ENCODE measurements at regions not wholly inside any gene's neighbourhood (a gene's known extent, or its start where the extent isn't known, plus 50 kb on each side); places are given as distances from the start of the nearest gene placed in this dataset.

- Histone ChIP-seq H2AFZ (ENCODE audit: low read depth, low read length, poor library complexity, severe bottlenecking) (no peak overlapping the region), H3K9ac (ENCODE audit: low read length) (no peak overlapping the region), H3K4me3 (replicated peaks in 1 of 2; ENCODE audit: low read depth in 1 of 2, low read length in 2 of 2) (no peak overlapping the region), H4K20me1 (ENCODE audit: insufficient read depth) (no peaks in the 10 kb centered on the region), H3K27me3 (ENCODE audit: insufficient read depth, low read length) (no peaks in the 10 kb centered on the region), H3K9me2 (ENCODE audit: insufficient read depth) (no peaks in the 10 kb centered on the region), H3K4me2 (ENCODE audit: low read length) (no peak overlapping the region), H3K27ac (ENCODE audit: low read depth, low read length) (no peak overlapping the region), H3K79me2 (ENCODE audit: insufficient read depth, low read length) (no peaks in the 10 kb centered on the region), H3K4me1 (ENCODE audit: control insufficient read depth in 1 of 2, insufficient read depth in 2 of 2, low read length in 2 of 2) (no peaks in the 10 kb centered on the region), H3K9me3 (ENCODE audit: control insufficient read depth in 1 of 2, insufficient read depth in 1 of 2, low read depth in 1 of 2, low read length in 2 of 2) (peaks cover 0 to 4% of the 10 kb centered on the region in 2 experiments; a peak in 2 of 4 replicates), H3K36me3 (ENCODE audit: control insufficient read depth in 1 of 2, insufficient read depth in 2 of 2, low read length in 2 of 2) (no peaks in the 10 kb centered on the region)
- ATAC-seq (no peak), DNase-seq (ENCODE audit: low read depth, low spot score) (no peak)
- BruUV-seq (replicated peaks) = no TSS peak
- POLR2A ChIA-PET = no interaction called here
- intact Hi-C loops (cut with micrococcal nuclease) = no loop called here
- CTCF ChIA-PET = no interaction called here
- no peak for TF ChIP-seq ZNF274 (IDR thresholded peaks at IDR 0.05; ENCODE audit: low read depth, low read length)
- TF ChIP-seq RAD21 (IDR thresholded peaks at IDR 0.05; ENCODE audit: low read depth) = no peak
- TF ChIP-seq POLR2A (IDR thresholded peaks at IDR 0.05; ENCODE audit: borderline replicate concordance, extremely low read depth, insufficient read depth, insufficient read length) = no peak
- TF ChIP-seq ZBTB33 (IDR thresholded peaks at IDR 0.05; ENCODE audit: extremely low read depth, insufficient replicate concordance, low read length) = no peak
- TF ChIP-seq MAX (IDR thresholded peaks at IDR 0.05) = no peak
- no peak for TF ChIP-seq SIN3A (IDR thresholded peaks at IDR 0.05; ENCODE audit: low read depth)
- no peak for TF ChIP-seq YY1 (IDR thresholded peaks at IDR 0.05; ENCODE audit: extremely low read depth, insufficient replicate concordance, low read depth, low read length)
- TF ChIP-seq SP1 (IDR thresholded peaks at IDR 0.05; ENCODE audit: low read depth) = no peak
- TF ChIP-seq EZH2 (IDR thresholded peaks at IDR 0.05) = no peak
- no peak for TF ChIP-seq EZH2phosphoT487 (IDR thresholded peaks at IDR 0.05; ENCODE audit: borderline replicate concordance)
- no peak for TF ChIP-seq JUND (IDR thresholded peaks at IDR 0.05)
- TF ChIP-seq CBX3 (IDR thresholded peaks at IDR 0.05; ENCODE audit: low read depth) = no peak
- TF ChIP-seq TCF7L2 (IDR thresholded peaks at IDR 0.05; ENCODE audit: borderline replicate concordance, extremely low read depth, insufficient read depth, insufficient read length) = no peak
- no peak for TF ChIP-seq FOSL1 (IDR thresholded peaks at IDR 0.05; ENCODE audit: low read depth)
- no peak for TF ChIP-seq ELF1 (IDR thresholded peaks at IDR 0.05; ENCODE audit: borderline replicate concordance, low read depth)
- TF ChIP-seq ZFX (IDR thresholded peaks at IDR 0.05) = no peak
- TF ChIP-seq, protein P1, sequence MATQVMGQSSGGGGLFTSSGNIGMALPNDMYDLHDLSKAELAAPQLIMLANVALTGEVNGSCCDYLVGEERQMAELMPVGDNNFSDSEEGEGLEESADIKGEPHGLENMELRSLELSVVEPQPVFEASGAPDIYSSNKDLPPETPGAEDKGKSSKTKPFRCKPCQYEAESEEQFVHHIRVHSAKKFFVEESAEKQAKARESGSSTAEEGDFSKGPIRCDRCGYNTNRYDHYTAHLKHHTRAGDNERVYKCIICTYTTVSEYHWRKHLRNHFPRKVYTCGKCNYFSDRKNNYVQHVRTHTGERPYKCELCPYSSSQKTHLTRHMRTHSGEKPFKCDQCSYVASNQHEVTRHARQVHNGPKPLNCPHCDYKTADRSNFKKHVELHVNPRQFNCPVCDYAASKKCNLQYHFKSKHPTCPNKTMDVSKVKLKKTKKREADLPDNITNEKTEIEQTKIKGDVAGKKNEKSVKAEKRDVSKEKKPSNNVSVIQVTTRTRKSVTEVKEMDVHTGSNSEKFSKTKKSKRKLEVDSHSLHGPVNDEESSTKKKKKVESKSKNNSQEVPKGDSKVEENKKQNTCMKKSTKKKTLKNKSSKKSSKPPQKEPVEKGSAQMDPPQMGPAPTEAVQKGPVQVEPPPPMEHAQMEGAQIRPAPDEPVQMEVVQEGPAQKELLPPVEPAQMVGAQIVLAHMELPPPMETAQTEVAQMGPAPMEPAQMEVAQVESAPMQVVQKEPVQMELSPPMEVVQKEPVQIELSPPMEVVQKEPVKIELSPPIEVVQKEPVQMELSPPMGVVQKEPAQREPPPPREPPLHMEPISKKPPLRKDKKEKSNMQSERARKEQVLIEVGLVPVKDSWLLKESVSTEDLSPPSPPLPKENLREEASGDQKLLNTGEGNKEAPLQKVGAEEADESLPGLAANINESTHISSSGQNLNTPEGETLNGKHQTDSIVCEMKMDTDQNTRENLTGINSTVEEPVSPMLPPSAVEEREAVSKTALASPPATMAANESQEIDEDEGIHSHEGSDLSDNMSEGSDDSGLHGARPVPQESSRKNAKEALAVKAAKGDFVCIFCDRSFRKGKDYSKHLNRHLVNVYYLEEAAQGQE (IDR thresholded peaks at IDR 0.05; ENCODE audit: low read depth) = no peak
- RAD21 ChIA-PET (ENCODE audit: low non-redundant PET in 1 of 2, low total read pairs in 2 of 2, uncharacterized antibody in 2 of 2, unreplicated experiment in 2 of 2) = no interaction called here
These were observed 96.8 kb downstream of the PDGFA start for GRCh38 chr7:422886-423225.
